ENCODE measurements at regions not wholly inside any gene's neighbourhood (a gene's known extent, or its start where the extent isn't known, plus 50 kb on each side); places are given as distances from the start of the nearest gene placed in this dataset.

- H2AFZ ChIP-seq (ENCODE audit: low read depth, low read length), result no peak overlapping the region
- H3K27ac ChIP-seq (ENCODE audit: low read length), result no peak overlapping the region
- no peak overlapping the region for H3K4me2 ChIP-seq (ENCODE audit: insufficient read depth, low read length)
- H3K27me3 ChIP-seq (ENCODE audit: insufficient read depth, low read length, poor library complexity), result no peaks in the 10 kb centered on the region
- H3K9me3 ChIP-seq (ENCODE audit: insufficient read depth, low read length, severe bottlenecking), result no peaks in the 10 kb centered on the region
- no peak for ATAC-seq (ENCODE audit: insufficient read depth, low read depth)
- no peak for DNase-seq
- H3K36me3 ChIP-seq (ENCODE audit: insufficient read depth, low read length), result no peaks in the 10 kb centered on the region
- no peak overlapping the region for H3K4me3 ChIP-seq (ENCODE audit: low read depth in 1 of 2, low read length in 2 of 2)
- H3K4me1 ChIP-seq (ENCODE audit: insufficient read depth, low read length), result no peaks in the 10 kb centered on the region
- no peak overlapping the region for H3K9ac ChIP-seq (ENCODE audit: low read depth, low read length)
- no peak for TF ChIP-seq EZH2 (IDR thresholded peaks at IDR 0.05; ENCODE audit: borderline replicate concordance, low read depth, low read length, severe bottlenecking)
- TF ChIP-seq, protein P1, sequence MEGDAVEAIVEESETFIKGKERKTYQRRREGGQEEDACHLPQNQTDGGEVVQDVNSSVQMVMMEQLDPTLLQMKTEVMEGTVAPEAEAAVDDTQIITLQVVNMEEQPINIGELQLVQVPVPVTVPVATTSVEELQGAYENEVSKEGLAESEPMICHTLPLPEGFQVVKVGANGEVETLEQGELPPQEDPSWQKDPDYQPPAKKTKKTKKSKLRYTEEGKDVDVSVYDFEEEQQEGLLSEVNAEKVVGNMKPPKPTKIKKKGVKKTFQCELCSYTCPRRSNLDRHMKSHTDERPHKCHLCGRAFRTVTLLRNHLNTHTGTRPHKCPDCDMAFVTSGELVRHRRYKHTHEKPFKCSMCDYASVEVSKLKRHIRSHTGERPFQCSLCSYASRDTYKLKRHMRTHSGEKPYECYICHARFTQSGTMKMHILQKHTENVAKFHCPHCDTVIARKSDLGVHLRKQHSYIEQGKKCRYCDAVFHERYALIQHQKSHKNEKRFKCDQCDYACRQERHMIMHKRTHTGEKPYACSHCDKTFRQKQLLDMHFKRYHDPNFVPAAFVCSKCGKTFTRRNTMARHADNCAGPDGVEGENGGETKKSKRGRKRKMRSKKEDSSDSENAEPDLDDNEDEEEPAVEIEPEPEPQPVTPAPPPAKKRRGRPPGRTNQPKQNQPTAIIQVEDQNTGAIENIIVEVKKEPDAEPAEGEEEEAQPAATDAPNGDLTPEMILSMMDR (IDR thresholded peaks at IDR 0.05; ENCODE audit: borderline replicate concordance, extremely low read depth, low read length, poor library complexity, severe bottlenecking), result no peak
- no peaks in the 10 kb centered on the region for H4K20me1 ChIP-seq (ENCODE audit: insufficient read depth, low read length)
- no peaks in the 10 kb centered on the region for H3K79me2 ChIP-seq (ENCODE audit: insufficient read depth, low read length)
Observed at GRCh38 chr5:159490507-159490906, 160.2 kb upstream of the IL12B start.

GRCh38 chr5:159493696-159494095 lies 163.4 kb upstream of the IL12B start:
- Histone ChIP-seq H3K79me2 (ENCODE audit: insufficient read depth, low read length) (no peaks in the 10 kb centered on the region), H4K20me1 (ENCODE audit: insufficient read depth, low read length) (no peaks in the 10 kb centered on the region), H3K9ac (ENCODE audit: low read depth, low read length) (no peak overlapping the region), H3K27me3 (ENCODE audit: insufficient read depth, low read length, poor library complexity) (no peaks in the 10 kb centered on the region), H2AFZ (ENCODE audit: low read depth, low read length) (no peak overlapping the region), H3K4me3 (ENCODE audit: low read depth in 1 of 2, low read length in 2 of 2) (no peak overlapping the region), H3K9me3 (ENCODE audit: insufficient read depth, low read length, severe bottlenecking) (no peaks in the 10 kb centered on the region), H3K27ac (ENCODE audit: low read length) (no peak overlapping the region), H3K4me1 (ENCODE audit: insufficient read depth, low read length) (no peaks in the 10 kb centered on the region), H3K4me2 (ENCODE audit: insufficient read depth, low read length) (no peak overlapping the region), H3K36me3 (ENCODE audit: insufficient read depth, low read length) (no peaks in the 10 kb centered on the region)
- DNase-seq (no peak), ATAC-seq (ENCODE audit: insufficient read depth, low read depth) (no peak)
- TF ChIP-seq, protein P1 (IDR thresholded peaks at IDR 0.05; ENCODE audit: borderline replicate concordance, extremely low read depth, low read length, poor library complexity, severe bottlenecking), result no peak
- no peak for TF ChIP-seq EZH2 (IDR thresholded peaks at IDR 0.05; ENCODE audit: borderline replicate concordance, low read depth, low read length, severe bottlenecking)

- Histone ChIP-seq H3K4me2 (ENCODE audit: insufficient read depth, low read length) (no peak overlapping the region), H3K4me3 (ENCODE audit: low read depth in 1 of 2, low read length in 2 of 2) (no peak overlapping the region), H2AFZ (ENCODE audit: low read depth, low read length) (no peak overlapping the region), H3K79me2 (ENCODE audit: insufficient read depth, low read length) (no peaks in the 10 kb centered on the region), H4K20me1 (ENCODE audit: insufficient read depth, low read length) (no peaks in the 10 kb centered on the region), H3K27ac (ENCODE audit: low read length) (no peak overlapping the region), H3K4me1 (ENCODE audit: insufficient read depth, low read length) (no peaks in the 10 kb centered on the region), H3K9ac (ENCODE audit: low read depth, low read length) (no peak overlapping the region), H3K27me3 (ENCODE audit: insufficient read depth, low read length, poor library complexity) (no peaks in the 10 kb centered on the region), H3K36me3 (ENCODE audit: insufficient read depth, low read length) (no peaks in the 10 kb centered on the region), H3K9me3 (ENCODE audit: insufficient read depth, low read length, severe bottlenecking) (no peaks in the 10 kb centered on the region)
- no peak for TF ChIP-seq EZH2 (IDR thresholded peaks at IDR 0.05; ENCODE audit: borderline replicate concordance, low read depth, low read length, severe bottlenecking)
- TF ChIP-seq, protein P1 (IDR thresholded peaks at IDR 0.05; ENCODE audit: borderline replicate concordance, extremely low read depth, low read length, poor library complexity, severe bottlenecking), result no peak
- no peak for ATAC-seq (ENCODE audit: insufficient read depth, low read depth)
- DNase-seq, result no peak
Observed at GRCh38 chr5:159496773-159497172, 166.5 kb upstream of the IL12B start.

GRCh38 chr5:159497221-159497620 lies 166.9 kb upstream of the IL12B start:
- no peak overlapping the region for H3K9ac ChIP-seq (ENCODE audit: low read depth, low read length)

More at GRCh38 chr5:159497221-159497620, 166.9 kb upstream of the IL12B start:
- TF ChIP-seq EZH2 (IDR thresholded peaks at IDR 0.05; ENCODE audit: borderline replicate concordance, low read depth, low read length, severe bottlenecking), result no peak
- TF ChIP-seq, protein P1 (IDR thresholded peaks at IDR 0.05; ENCODE audit: borderline replicate concordance, extremely low read depth, low read length, poor library complexity, severe bottlenecking), result no peak
- no peak for ATAC-seq (ENCODE audit: insufficient read depth, low read depth)
- Histone ChIP-seq H2AFZ (ENCODE audit: low read depth, low read length) (no peak overlapping the region), H3K4me1 (ENCODE audit: insufficient read depth, low read length) (no peaks in the 10 kb centered on the region), H3K27me3 (ENCODE audit: insufficient read depth, low read length, poor library complexity) (no peaks in the 10 kb centered on the region), H3K4me3 (ENCODE audit: low read depth in 1 of 2, low read length in 2 of 2) (no peak overlapping the region), H3K9me3 (ENCODE audit: insufficient read depth, low read length, severe bottlenecking) (no peaks in the 10 kb centered on the region), H3K4me2 (ENCODE audit: insufficient read depth, low read length) (no peak overlapping the region), H3K36me3 (ENCODE audit: insufficient read depth, low read length) (no peaks in the 10 kb centered on the region), H3K79me2 (ENCODE audit: insufficient read depth, low read length) (no peaks in the 10 kb centered on the region), H4K20me1 (ENCODE audit: insufficient read depth, low read length) (no peaks in the 10 kb centered on the region), H3K27ac (ENCODE audit: low read length) (no peak overlapping the region)
- no peak for DNase-seq
